Karpas-422 (cell line): ENCODE measurements at regions not wholly inside any gene's neighbourhood (a gene's known extent, or its start where the extent isn't known, plus 50 kb on each side); places are given as distances from the start of the nearest gene placed in this dataset.

Experiments
- DNase-seq: peaks from one replicate; pipeline ENCODE4 v3.0.0-alpha.2; 2015
- H2AFZ ChIP-seq: fragments of 200-600 bp; sonication (generic); 2 replicates; pipeline ENCODE4 v1.6.1; 2014; ENCODE audit warnings: antibody characterized with exemption, low read length, mixed read lengths
- H3K27ac ChIP-seq: fragments of 200-600 bp; sonication (generic); 2 replicates; pipeline ENCODE4 v1.5.1; 2014; ENCODE audit warnings: mild to moderate bottlenecking, low read length, moderate library complexity
- H3K27me3 ChIP-seq: fragments of 200-600 bp; sonication (generic); 2 replicates; pipeline ENCODE4 v1.6.1; 2014; ENCODE audit warnings: low read length, mixed read lengths
- H3K36me3 ChIP-seq: fragments of 200-600 bp; sonication (generic); 2 replicates; pipeline ENCODE4 v1.6.1; 2014; ENCODE audit warnings: low read length, mixed read lengths; ENCODE audit not compliant: insufficient read depth
- H3K4me1 ChIP-seq: fragments of 200-600 bp; sonication (generic); 2 replicates; pipeline ENCODE4 v1.6.1; 2014; ENCODE audit warnings: mild to moderate bottlenecking, low read length, mixed read lengths
- H3K4me2 ChIP-seq: fragments of 200-600 bp; sonication (generic); 2 replicates; pipeline ENCODE4 v1.6.1; 2014; ENCODE audit warnings: low read length, low read depth, mild to moderate bottlenecking; ENCODE audit not compliant: poor library complexity, severe bottlenecking
- H3K4me3 ChIP-seq: fragments of 200-600 bp; sonication (generic); 2 replicates; pipeline ENCODE4 v1.5.1; 2014; ENCODE audit warnings: mild to moderate bottlenecking, antibody characterized with exemption, low read length, mixed read lengths
- H3K79me2 ChIP-seq: fragments of 200-600 bp; sonication (generic); 2 replicates; pipeline ENCODE4 v1.6.1; 2014; ENCODE audit warnings: mild to moderate bottlenecking, low read length, mixed read lengths
- H3K9ac ChIP-seq: fragments of 200-600 bp; sonication (generic); 2 replicates; pipeline ENCODE4 v1.6.0; 2014; ENCODE audit warnings: low read length
- H3K9me2 ChIP-seq: fragments of 200-600 bp; sonication (generic), shearing (Covaris generic); replicated peaks from 2 replicates; pipeline ENCODE4 v1.6.0; 2014; ENCODE audit warnings: mild to moderate bottlenecking, low read length, moderate library complexity; ENCODE audit not compliant: insufficient read depth
- H3K9me3 ChIP-seq: fragments of 300-700, 200-600 bp; sonication (generic); 2 replicates; pipeline ENCODE4 v1.6.1; 2014; ENCODE audit warnings: low read length, mixed read lengths
- H4K20me1 ChIP-seq: fragments of 200-600 bp; sonication (generic); 2 replicates; pipeline ENCODE4 v1.6.1; 2014; ENCODE audit warnings: mild to moderate bottlenecking, antibody characterized with exemption, low read length, low read depth; ENCODE audit not compliant: insufficient read depth

GRCh38 chr16:74232806-74233465, 63.7 kb upstream of the PSMD7 start:
- H3K27me3 ChIP-seq, result no peaks in the 10 kb centered on the region
- no peak overlapping the region for H3K9ac ChIP-seq
- no peaks in the 10 kb centered on the region for H3K4me1 ChIP-seq
- no peaks in the 10 kb centered on the region for H3K9me3 ChIP-seq
- H3K9me2 ChIP-seq, result no peaks in the 10 kb centered on the region
- DNase-seq, result no peak
- H3K4me2 ChIP-seq, result no peak overlapping the region
- H2AFZ ChIP-seq, result no peak overlapping the region
- no peak overlapping the region for H3K4me3 ChIP-seq
- no peak overlapping the region for H3K27ac ChIP-seq
- no peaks in the 10 kb centered on the region for H4K20me1 ChIP-seq
- H3K79me2 ChIP-seq, result no peaks in the 10 kb centered on the region
- no peaks in the 10 kb centered on the region for H3K36me3 ChIP-seq

- no peaks in the 10 kb centered on the region for H3K79me2 ChIP-seq
- no peaks in the 10 kb centered on the region for H3K9me3 ChIP-seq
- H4K20me1 ChIP-seq, result no peaks in the 10 kb centered on the region
- H3K27ac ChIP-seq, result no peak overlapping the region
- no peaks in the 10 kb centered on the region for H3K9me2 ChIP-seq
- no peak overlapping the region for H2AFZ ChIP-seq
- no peak overlapping the region for H3K9ac ChIP-seq
- no peaks in the 10 kb centered on the region for H3K36me3 ChIP-seq
- H3K4me3 ChIP-seq, result no peak overlapping the region
- no peak overlapping the region for H3K4me2 ChIP-seq
- no peak for DNase-seq
- H3K27me3 ChIP-seq, result no peaks in the 10 kb centered on the region
- H3K4me1 ChIP-seq, result no peaks in the 10 kb centered on the region
These were observed 66.5 kb upstream of the PSMD7 start for GRCh38 chr16:74230126-74230525.

GRCh38 chr16:74226338-74226954, 70.2 kb upstream of the PSMD7 start:
- no peaks in the 10 kb centered on the region for H4K20me1 ChIP-seq
- no peaks in the 10 kb centered on the region for H3K9me3 ChIP-seq
- H3K27ac ChIP-seq, result no peak overlapping the region
- H2AFZ ChIP-seq, result no peak overlapping the region
- DNase-seq, result peak; percentile 48
- H3K36me3 ChIP-seq, result no peaks in the 10 kb centered on the region
- H3K27me3 ChIP-seq, result no peaks in the 10 kb centered on the region
- H3K4me3 ChIP-seq, result no peak overlapping the region
- H3K9ac ChIP-seq, result no peak overlapping the region
- no peaks in the 10 kb centered on the region for H3K79me2 ChIP-seq
- no peaks in the 10 kb centered on the region for H3K4me1 ChIP-seq
- no peak overlapping the region for H3K4me2 ChIP-seq
- H3K9me2 ChIP-seq, result no peaks in the 10 kb centered on the region

GRCh38 chr16:74224828-74225612, 71.6 kb upstream of the PSMD7 start:
- no peaks in the 10 kb centered on the region for H3K36me3 ChIP-seq
- H3K4me1 ChIP-seq, result no peaks in the 10 kb centered on the region
- no peaks in the 10 kb centered on the region for H4K20me1 ChIP-seq
- H3K79me2 ChIP-seq, result no peaks in the 10 kb centered on the region
- H3K4me3 ChIP-seq, result no peak overlapping the region
- no peak overlapping the region for H3K27ac ChIP-seq
- no peak overlapping the region for H3K4me2 ChIP-seq
- DNase-seq, result no peak
- no peaks in the 10 kb centered on the region for H3K27me3 ChIP-seq
- H3K9me2 ChIP-seq, result no peaks in the 10 kb centered on the region
- H2AFZ ChIP-seq, result no peak overlapping the region
- H3K9me3 ChIP-seq, result no peaks in the 10 kb centered on the region
- H3K9ac ChIP-seq, result no peak overlapping the region

GRCh38 chr16:74221828-74222227, 74.8 kb upstream of the PSMD7 start:
- Histone ChIP-seq H3K79me2 (no peaks in the 10 kb centered on the region), H3K4me1 (no peaks in the 10 kb centered on the region), H3K9ac (no peak overlapping the region), H3K27me3 (no peaks in the 10 kb centered on the region), H3K4me2 (no peak overlapping the region), H4K20me1 (no peaks in the 10 kb centered on the region), H2AFZ (no peak overlapping the region), H3K27ac (no peak overlapping the region), H3K9me3 (no peaks in the 10 kb centered on the region), H3K36me3 (no peaks in the 10 kb centered on the region), H3K9me2 (no peaks in the 10 kb centered on the region), H3K4me3 (no peak overlapping the region)
- DNase-seq, result no peak

- no peak overlapping the region for H2AFZ ChIP-seq
- H3K79me2 ChIP-seq, result no peaks in the 10 kb centered on the region
- no peak overlapping the region for H3K27ac ChIP-seq
- H3K27me3 ChIP-seq, result no peaks in the 10 kb centered on the region
- no peak overlapping the region for H3K9ac ChIP-seq
- H3K36me3 ChIP-seq, result no peaks in the 10 kb centered on the region
- no peaks in the 10 kb centered on the region for H3K4me1 ChIP-seq
- H3K4me2 ChIP-seq, result no peak overlapping the region
- no peak overlapping the region for H3K4me3 ChIP-seq
- no peaks in the 10 kb centered on the region for H4K20me1 ChIP-seq
- no peaks in the 10 kb centered on the region for H3K9me2 ChIP-seq
- no peaks in the 10 kb centered on the region for H3K9me3 ChIP-seq
- DNase-seq, result no peak
These were observed 76.9 kb upstream of the PSMD7 start for GRCh38 chr16:74219706-74220105.

- no peaks in the 10 kb centered on the region for H4K20me1 ChIP-seq
- H3K36me3 ChIP-seq, result no peaks in the 10 kb centered on the region
- no peak overlapping the region for H3K4me3 ChIP-seq
- H3K27me3 ChIP-seq, result no peaks in the 10 kb centered on the region
- no peak overlapping the region for H3K4me2 ChIP-seq
- no peak overlapping the region for H3K27ac ChIP-seq
- no peaks in the 10 kb centered on the region for H3K4me1 ChIP-seq
- DNase-seq, result no peak
- H3K79me2 ChIP-seq, result no peaks in the 10 kb centered on the region
- H2AFZ ChIP-seq, result no peak overlapping the region
- no peaks in the 10 kb centered on the region for H3K9me3 ChIP-seq
- no peaks in the 10 kb centered on the region for H3K9me2 ChIP-seq
- no peak overlapping the region for H3K9ac ChIP-seq
These were observed 77.7 kb upstream of the PSMD7 start for GRCh38 chr16:74218871-74219270.

GRCh38 chr16:74216319-74216718, 80.3 kb upstream of the PSMD7 start:
- H3K9me3 ChIP-seq, result no peaks in the 10 kb centered on the region
- no peaks in the 10 kb centered on the region for H3K4me1 ChIP-seq
- H4K20me1 ChIP-seq, result no peaks in the 10 kb centered on the region
- no peak overlapping the region for H3K27ac ChIP-seq
- H3K4me2 ChIP-seq, result no peak overlapping the region
- H2AFZ ChIP-seq, result no peak overlapping the region
- H3K27me3 ChIP-seq, result no peaks in the 10 kb centered on the region
- no peak overlapping the region for H3K9ac ChIP-seq
- no peak overlapping the region for H3K4me3 ChIP-seq
- H3K9me2 ChIP-seq, result no peaks in the 10 kb centered on the region
- H3K36me3 ChIP-seq, result no peaks in the 10 kb centered on the region
- H3K79me2 ChIP-seq, result no peaks in the 10 kb centered on the region
- DNase-seq, result no peak
